ENCODE measurements at regions not wholly inside any gene's neighbourhood (a gene's known extent, or its start where the extent isn't known, plus 50 kb on each side); places are given as distances from the start of the nearest gene placed in this dataset.
"Not testable (repeated sequence)": the region's sequence is repeated elsewhere in the genome, so short reads cannot be mapped to it uniquely, and the experiment has no call there.

GRCh38 chr15:78708713-78709260 lies 67.8 kb upstream of the CHRNB4 start:
- DNase-seq (ENCODE audit: low read depth) = no peak
- H3K4me3 ChIP-seq (ENCODE audit: low read depth, low read length) = no peak overlapping the region; the same call in 1 of the 2 replicates
- no peak for TF ChIP-seq CTCF (IDR thresholded peaks at IDR 0.05; ENCODE audit: insufficient read depth, low read depth, low read length, missing control alignments)

- DNase-seq (ENCODE audit: low read depth); H3K4me3 ChIP-seq (ENCODE audit: low read depth, low read length): not testable (repeated sequence)
Observed at GRCh38 chr15:78706481-78707235, 65.6 kb upstream of the CHRNB4 start.

GRCh38 chr15:78703334-78704056 lies 62.5 kb upstream of the CHRNB4 start:
- not testable (repeated sequence) for H3K4me3 ChIP-seq (ENCODE audit: low read depth, low read length); DNase-seq (ENCODE audit: low read depth)

- TF ChIP-seq CTCF (IDR thresholded peaks at IDR 0.05; ENCODE audit: insufficient read depth, low read depth, low read length, missing control alignments) = no peak
- DNase-seq (ENCODE audit: low read depth) = no peak
- no peak overlapping the region for H3K4me3 ChIP-seq (ENCODE audit: low read depth, low read length)
Observed at GRCh38 chr15:78702609-78703333, 61.8 kb upstream of the CHRNB4 start.

- DNase-seq (ENCODE audit: low read depth) = no peak
- no peak overlapping the region for H3K4me3 ChIP-seq (ENCODE audit: low read depth, low read length)
- TF ChIP-seq CTCF (IDR thresholded peaks at IDR 0.05; ENCODE audit: insufficient read depth, low read depth, low read length, missing control alignments) = no peak
Observed at GRCh38 chr15:78697449-78697848, 56.4 kb upstream of the CHRNB4 start.

GRCh38 chr15:78696436-78696835 lies 55.4 kb upstream of the CHRNB4 start:
- no peak for DNase-seq (ENCODE audit: low read depth)
- no peak for TF ChIP-seq CTCF (IDR thresholded peaks at IDR 0.05; ENCODE audit: insufficient read depth, low read depth, low read length, missing control alignments)
- H3K4me3 ChIP-seq (ENCODE audit: low read depth, low read length) = no peak overlapping the region

- TF ChIP-seq CTCF (IDR thresholded peaks at IDR 0.05; ENCODE audit: insufficient read depth, low read depth, low read length, missing control alignments) = no peak
- DNase-seq (ENCODE audit: low read depth) = no peak
- no peak overlapping the region for H3K4me3 ChIP-seq (ENCODE audit: low read depth, low read length)
Observed at GRCh38 chr15:78695854-78696253, 54.8 kb upstream of the CHRNB4 start.

Data from GM12865 (cell line).